NCI-H1105 (cell line): ENCODE measurements at regions not wholly inside any gene's neighbourhood (a gene's known extent, or its start where the extent isn't known, plus 50 kb on each side); places are given as distances from the start of the nearest gene placed in this dataset.
"Not testable (repeated sequence)": the region's sequence is repeated elsewhere in the genome, so short reads cannot be mapped to it uniquely, and the experiment has no call there.

ENCODE experiments used
- DNase-seq: peaks from one replicate; lab custom pipeline; 2025; lab: John Stamatoyannopoulos, UW

GRCh38 chr5:42949348-42950115, 90.6 kb downstream of the ANXA2R start:
- no peak for DNase-seq

GRCh38 chr5:42948961-42949347, 91.2 kb downstream of the ANXA2R start:
- no peak for DNase-seq

- no peak for DNase-seq
Measured at GRCh38 chr5:42944989-42945388, 95.1 kb downstream of the ANXA2R start.

- no peak for DNase-seq
Measured at GRCh38 chr5:42943931-42944631, 96.0 kb downstream of the ANXA2R start.

- DNase-seq: no peak
Measured at GRCh38 chr5:42940853-42941252, 99.3 kb downstream of the ANXA2R start.

- not testable (repeated sequence) for DNase-seq
Measured at GRCh38 chr5:42932011-42932410, 108.1 kb downstream of the ANXA2R start.

- DNase-seq: not testable (repeated sequence)
Measured at GRCh38 chr5:42931451-42931850, 108.7 kb downstream of the ANXA2R start.

- DNase-seq: no peak
Measured at GRCh38 chr5:42930934-42931333, 109.2 kb downstream of the ANXA2R start.

GRCh38 chr5:42929871-42930270, 110.2 kb downstream of the ANXA2R start:
- DNase-seq: no peak

- no peak for DNase-seq
Measured at GRCh38 chr5:42927730-42928129, 112.4 kb downstream of the ANXA2R start.

GRCh38 chr5:42924686-42925085, 113.0 kb upstream of the SELENOP start:
- no peak for DNase-seq

GRCh38 chr5:42924226-42924625, 112.5 kb upstream of the SELENOP start:
- DNase-seq: no peak

GRCh38 chr5:42923710-42924109, 112.0 kb upstream of the SELENOP start:
- no peak for DNase-seq

GRCh38 chr5:42919600-42919999, 107.9 kb upstream of the SELENOP start:
- DNase-seq: no peak

GRCh38 chr5:42915306-42915866, 103.7 kb upstream of the SELENOP start:
- DNase-seq: no peak

- DNase-seq: peak; percentile 22
Measured at GRCh38 chr5:42912184-42912798, 100.6 kb upstream of the SELENOP start.

- DNase-seq: peak; percentile 91
Measured at GRCh38 chr5:42908509-42909488, 97.1 kb upstream of the SELENOP start.

GRCh38 chr5:42908086-42908485, 96.4 kb upstream of the SELENOP start:
- no peak for DNase-seq

GRCh38 chr5:42905827-42906226, 94.1 kb upstream of the SELENOP start:
- DNase-seq: peak; percentile 51

GRCh38 chr5:42900734-42901133, 89.0 kb upstream of the SELENOP start:
- DNase-seq: no peak

- no peak for DNase-seq
Measured at GRCh38 chr5:42898760-42899159, 87.1 kb upstream of the SELENOP start.

GRCh38 chr5:42896523-42896922, 84.8 kb upstream of the SELENOP start:
- no peak for DNase-seq
